HEK293 (cell line): ENCODE measurements at regions not wholly inside any gene's neighbourhood (a gene's known extent, or its start where the extent isn't known, plus 50 kb on each side); places are given as distances from the start of the nearest gene placed in this dataset.

Source experiments
- CTCF ChIA-PET: fragments of 350-600 bp; formaldehyde crosslinking; extraction: SDS; loops from one replicate; lab custom pipeline; 2021; ENCODE audit warnings: antibody characterized with exemption; lab: Yijun Ruan, JAX
- POLR2A ChIA-PET: fragments of 300-600 bp; formaldehyde crosslinking; extraction: SDS; loops from one replicate; lab custom pipeline; 2020; ENCODE audit warnings: antibody characterized with exemption, inconsistent platforms; lab: Yijun Ruan, JAX
- H3K27ac ChIP-seq: fragments of 200-500 bp; sonication (Bioruptor generic); 2 replicates; pipeline ENCODE4 v1.5.1; 2014; ENCODE audit warnings: low read depth, low read length, control low read depth, inconsistent platforms; ENCODE audit errors: extremely low read depth
- H3K36me3 ChIP-seq, 2 experiments: fragments of 200-500 bp in 1 of 2; sonication (Bioruptor generic) in 1 of 2; 1 replicate in 1 of 2; 2 replicates in 1 of 2; pipeline ENCODE4 v1.5.1; 2014 to 2017; ENCODE audit warnings: inconsistent platforms in 2 of 2, low read length in 2 of 2; ENCODE audit not compliant: control insufficient read depth in 2 of 2, insufficient read depth in 1 of 2
- H3K4me1 ChIP-seq: fragments of 200-500 bp; sonication (Bioruptor generic); 2 replicates; pipeline ENCODE4 v1.5.1; 2014; ENCODE audit warnings: mild to moderate bottlenecking, low read length, inconsistent platforms; ENCODE audit not compliant: control insufficient read depth, insufficient read depth
- H3K4me3 ChIP-seq: 2 replicates; pipeline ENCODE4 v1.5.1; 2011; ENCODE audit warnings: low read depth, mild to moderate bottlenecking, control low read depth, low read length, moderate library complexity
- H3K9me3 ChIP-seq: fragments of 200-500 bp; sonication (Bioruptor generic); 2 replicates; pipeline ENCODE4 v1.5.1; 2014; ENCODE audit warnings: low read depth, low read length, inconsistent platforms; ENCODE audit not compliant: control insufficient read depth, insufficient read depth
- PRDM2 ChIP-seq: fragments of 450-650 bp; formaldehyde crosslinking; IDR thresholded peaks from 2 replicates; pipeline ENCODE4 v1.5.1; 2016; ENCODE audit warnings: missing biosample characterization, missing genetic modification characterization, borderline replicate concordance
- REPIN1 ChIP-seq: fragments of 450-650 bp; formaldehyde crosslinking; IDR thresholded peaks from 2 replicates; pipeline ENCODE4 v1.5.1; 2017; ENCODE audit warnings: missing biosample characterization, missing genetic modification characterization, low read depth
- REST ChIP-seq: fragments of 450-650 bp; formaldehyde crosslinking; IDR thresholded peaks from 2 replicates; pipeline ENCODE4 v1.5.1; 2016; ENCODE audit warnings: missing biosample characterization, missing genetic modification characterization
- ZBTB7A ChIP-seq: fragments of 450-650 bp; formaldehyde crosslinking; IDR thresholded peaks from 2 replicates; pipeline ENCODE4 v1.5.1; 2016; ENCODE audit warnings: low read depth, missing biosample characterization, missing genetic modification characterization
- ZNF169 ChIP-seq: fragments of 450-650 bp; formaldehyde crosslinking; IDR thresholded peaks from 2 replicates; pipeline ENCODE4 v1.5.1; 2016; ENCODE audit warnings: missing biosample characterization, missing genetic modification characterization
- ZNF416 ChIP-seq: fragments of 450-650 bp; formaldehyde crosslinking; IDR thresholded peaks from 2 replicates; pipeline ENCODE4 v1.5.1; 2016; ENCODE audit warnings: missing biosample characterization, missing genetic modification characterization
- ZNF626 ChIP-seq: fragments of 450-650 bp; sonication (Bioruptor Pico); formaldehyde crosslinking; IDR thresholded peaks from 2 replicates; pipeline ENCODE4 v1.5.1; 2018; ENCODE audit warnings: missing biosample characterization, missing genetic modification characterization, inconsistent platforms
- ZNF670 ChIP-seq: fragments of 450-650 bp; formaldehyde crosslinking; IDR thresholded peaks from 2 replicates; pipeline ENCODE4 v1.5.1; 2016; ENCODE audit warnings: missing biosample characterization, missing genetic modification characterization, low read depth
- ZNF843 ChIP-seq: fragments of 450-650 bp; formaldehyde crosslinking; IDR thresholded peaks from 2 replicates; pipeline ENCODE4 v1.5.1; 2016; ENCODE audit warnings: missing biosample characterization, missing genetic modification characterization
- ZSCAN30 ChIP-seq: fragments of 450-650 bp; IDR thresholded peaks from 2 replicates; pipeline ENCODE4 v1.5.1; 2018; ENCODE audit warnings: missing biosample characterization, mild to moderate bottlenecking, missing genetic modification characterization, moderate library complexity
- ZXDB ChIP-seq: fragments of 450-650 bp; formaldehyde crosslinking; IDR thresholded peaks from 2 replicates; pipeline ENCODE4 v1.5.1; 2016; ENCODE audit warnings: missing biosample characterization, missing genetic modification characterization
- TF ChIP-seq, protein P1 (sequence below): fragments of 450-650 bp; formaldehyde crosslinking; IDR thresholded peaks from 2 replicates; pipeline ENCODE4 v1.5.1; 2016; ENCODE audit warnings: missing biosample characterization, missing genetic modification characterization
- TF ChIP-seq, protein P2 (sequence below): fragments of 450-650 bp; formaldehyde crosslinking; IDR thresholded peaks from 2 replicates; pipeline ENCODE4 v1.5.1; 2016; ENCODE audit warnings: missing biosample characterization, missing genetic modification characterization
- TF ChIP-seq, protein P3 (sequence below): sonication (generic); formaldehyde crosslinking; IDR thresholded peaks from 2 replicates; pipeline ENCODE4 v1.8.1; 2022; ENCODE audit warnings: mild to moderate bottlenecking, moderate library complexity, missing genetic modification reagents

DNA sequence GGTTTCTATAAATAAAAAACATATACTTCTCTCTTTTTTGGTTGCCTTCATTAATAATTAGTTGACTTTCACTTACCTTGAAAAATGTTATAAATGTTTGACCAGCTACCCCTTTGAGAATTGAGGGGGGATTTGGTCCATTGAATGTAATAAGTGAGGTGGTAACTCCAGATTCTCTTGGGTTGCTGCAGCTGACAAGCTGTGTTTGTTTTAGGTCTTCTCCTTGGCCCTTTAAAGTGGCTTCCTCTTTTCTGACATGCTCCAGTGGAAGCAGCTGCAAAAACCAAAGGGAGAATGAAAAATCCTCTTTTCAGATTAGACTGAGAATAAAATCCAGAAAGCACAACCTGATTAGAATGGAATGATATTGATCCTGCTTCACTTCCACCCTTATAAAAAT, 410.5 kb downstream of the TMEM38B start (continued):
- TF ChIP-seq ZNF626 (no peak), ZSCAN30 (tag by site-specific recombination) (no peak), REST (tag by site-specific recombination) (no peak), REPIN1 (tag by site-specific recombination) (no peak), ZXDB (tag by site-specific recombination) (no peak)
- TF ChIP-seq, protein P1, sequence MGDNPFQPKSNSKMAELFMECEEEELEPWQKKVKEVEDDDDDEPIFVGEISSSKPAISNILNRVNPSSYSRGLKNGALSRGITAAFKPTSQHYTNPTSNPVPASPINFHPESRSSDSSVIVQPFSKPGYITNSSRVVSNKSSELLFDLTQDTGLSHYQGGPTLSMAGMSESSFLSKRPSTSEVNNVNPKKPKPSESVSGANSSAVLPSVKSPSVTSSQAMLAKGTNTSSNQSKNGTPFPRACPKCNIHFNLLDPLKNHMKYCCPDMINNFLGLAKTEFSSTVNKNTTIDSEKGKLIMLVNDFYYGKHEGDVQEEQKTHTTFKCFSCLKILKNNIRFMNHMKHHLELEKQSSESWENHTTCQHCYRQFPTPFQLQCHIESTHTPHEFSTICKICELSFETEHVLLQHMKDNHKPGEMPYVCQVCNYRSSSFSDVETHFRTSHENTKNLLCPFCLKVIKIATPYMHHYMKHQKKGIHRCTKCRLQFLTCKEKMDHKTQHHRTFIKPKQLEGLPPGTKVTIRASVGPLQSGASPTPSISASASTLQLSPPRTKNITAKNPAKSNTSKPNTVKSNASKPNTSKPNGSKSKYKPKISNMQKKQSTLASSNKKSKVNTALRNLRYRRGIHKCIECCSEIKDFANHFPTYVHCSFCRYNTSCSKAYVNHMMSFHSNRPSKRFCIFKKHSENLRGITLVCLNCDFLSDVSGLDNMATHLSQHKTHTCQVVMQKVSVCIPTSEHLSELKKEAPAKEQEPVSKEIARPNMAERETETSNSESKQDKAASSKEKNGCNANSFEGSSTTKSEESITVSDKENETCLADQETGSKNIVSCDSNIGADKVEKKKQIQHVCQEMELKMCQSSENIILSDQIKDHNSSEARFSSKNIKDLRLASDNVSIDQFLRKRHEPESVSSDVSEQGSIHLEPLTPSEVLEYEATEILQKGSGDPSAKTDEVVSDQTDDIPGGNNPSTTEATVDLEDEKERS (tag by site-specific recombination) = no peak

- Histone ChIP-seq H3K4me1 (no peaks in the 10 kb centered on the region), H3K36me3 (no peaks in the 10 kb centered on the region), H3K27ac (no peak overlapping the region), H3K4me3 (no peak overlapping the region), H3K9me3 (no peaks in the 10 kb centered on the region)
- POLR2A ChIA-PET = no interaction called here
- CTCF ChIA-PET = no interaction called here
- TF ChIP-seq, protein P2, sequence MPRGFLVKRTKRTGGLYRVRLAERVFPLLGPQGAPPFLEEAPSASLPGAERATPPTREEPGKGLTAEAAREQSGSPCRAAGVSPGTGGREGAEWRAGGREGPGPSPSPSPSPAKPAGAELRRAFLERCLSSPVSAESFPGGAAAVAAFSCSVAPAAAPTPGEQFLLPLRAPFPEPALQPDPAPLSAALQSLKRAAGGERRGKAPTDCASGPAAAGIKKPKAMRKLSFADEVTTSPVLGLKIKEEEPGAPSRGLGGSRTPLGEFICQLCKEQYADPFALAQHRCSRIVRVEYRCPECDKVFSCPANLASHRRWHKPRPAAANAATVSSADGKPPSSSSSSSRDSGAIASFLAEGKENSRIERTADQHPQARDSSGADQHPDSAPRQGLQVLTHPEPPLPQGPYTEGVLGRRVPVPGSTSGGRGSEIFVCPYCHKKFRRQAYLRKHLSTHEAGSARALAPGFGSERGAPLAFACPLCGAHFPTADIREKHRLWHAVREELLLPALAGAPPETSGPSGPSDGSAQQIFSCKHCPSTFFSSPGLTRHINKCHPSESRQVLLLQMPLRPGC (tag by site-specific recombination) = no peak
- TF ChIP-seq PRDM2 (tag by site-specific recombination) (no peak), ZBTB7A (tag by site-specific recombination) (no peak), ZNF670 (tag by site-specific recombination) (no peak), ZNF843 (tag by site-specific recombination) (no peak), ZNF416 (no peak), ZNF169 (tag by site-specific recombination) (no peak)
- TF ChIP-seq, protein P3, sequence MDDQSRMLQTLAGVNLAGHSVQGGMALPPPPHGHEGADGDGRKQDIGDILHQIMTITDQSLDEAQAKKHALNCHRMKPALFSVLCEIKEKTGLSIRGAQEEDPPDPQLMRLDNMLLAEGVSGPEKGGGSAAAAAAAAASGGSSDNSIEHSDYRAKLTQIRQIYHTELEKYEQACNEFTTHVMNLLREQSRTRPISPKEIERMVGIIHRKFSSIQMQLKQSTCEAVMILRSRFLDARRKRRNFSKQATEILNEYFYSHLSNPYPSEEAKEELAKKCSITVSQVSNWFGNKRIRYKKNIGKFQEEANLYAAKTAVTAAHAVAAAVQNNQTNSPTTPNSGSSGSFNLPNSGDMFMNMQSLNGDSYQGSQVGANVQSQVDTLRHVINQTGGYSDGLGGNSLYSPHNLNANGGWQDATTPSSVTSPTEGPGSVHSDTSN (CRISPR knock-in tag) = no peak
Measured at GRCh38 chr9:106106396-106106795, 412.1 kb downstream of the TMEM38B start.
